ENCODE measurements at regions not wholly inside any gene's neighbourhood (a gene's known extent, or its start where the extent isn't known, plus 50 kb on each side); places are given as distances from the start of the nearest gene placed in this dataset.

DNA sequence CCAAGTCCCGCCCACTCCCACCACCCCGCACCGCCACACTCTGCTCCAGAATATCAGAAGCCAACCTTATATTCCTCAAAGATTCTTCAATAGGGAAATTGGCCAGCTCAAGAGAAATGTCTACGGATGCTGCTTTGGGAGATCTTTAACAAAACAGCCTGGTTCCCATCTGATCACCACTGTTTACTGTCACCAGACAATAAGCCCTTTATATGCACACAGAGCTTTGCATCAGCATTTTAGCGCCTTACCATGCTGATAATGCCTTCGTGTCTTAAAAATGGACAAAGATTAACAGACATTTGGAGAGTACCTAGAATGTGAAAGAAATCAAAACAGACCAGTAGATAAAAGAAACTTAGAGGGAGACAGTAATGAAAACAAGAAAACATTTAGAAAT, 141.7 kb upstream of the SYT6 start:
- TF ChIP-seq, protein P1, sequence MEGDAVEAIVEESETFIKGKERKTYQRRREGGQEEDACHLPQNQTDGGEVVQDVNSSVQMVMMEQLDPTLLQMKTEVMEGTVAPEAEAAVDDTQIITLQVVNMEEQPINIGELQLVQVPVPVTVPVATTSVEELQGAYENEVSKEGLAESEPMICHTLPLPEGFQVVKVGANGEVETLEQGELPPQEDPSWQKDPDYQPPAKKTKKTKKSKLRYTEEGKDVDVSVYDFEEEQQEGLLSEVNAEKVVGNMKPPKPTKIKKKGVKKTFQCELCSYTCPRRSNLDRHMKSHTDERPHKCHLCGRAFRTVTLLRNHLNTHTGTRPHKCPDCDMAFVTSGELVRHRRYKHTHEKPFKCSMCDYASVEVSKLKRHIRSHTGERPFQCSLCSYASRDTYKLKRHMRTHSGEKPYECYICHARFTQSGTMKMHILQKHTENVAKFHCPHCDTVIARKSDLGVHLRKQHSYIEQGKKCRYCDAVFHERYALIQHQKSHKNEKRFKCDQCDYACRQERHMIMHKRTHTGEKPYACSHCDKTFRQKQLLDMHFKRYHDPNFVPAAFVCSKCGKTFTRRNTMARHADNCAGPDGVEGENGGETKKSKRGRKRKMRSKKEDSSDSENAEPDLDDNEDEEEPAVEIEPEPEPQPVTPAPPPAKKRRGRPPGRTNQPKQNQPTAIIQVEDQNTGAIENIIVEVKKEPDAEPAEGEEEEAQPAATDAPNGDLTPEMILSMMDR (IDR thresholded peaks at IDR 0.05) = no peak
- no peak for TF ChIP-seq POLR2A (IDR thresholded peaks at IDR 0.05)
- H3K9me3 ChIP-seq = no peaks in the 10 kb centered on the region
- no peaks in the 10 kb centered on the region for H3K36me3 ChIP-seq
- H3K4me1 ChIP-seq = no peaks in the 10 kb centered on the region
- no peak overlapping the region for H3K4me3 ChIP-seq
- intact Hi-C loops (cut with DNase I) = no loop called here
- H3K27me3 ChIP-seq = peaks cover 0 to 10% (median 0%) of the 10 kb centered on the region in 9 donors
- no peak overlapping the region for H3K27ac ChIP-seq
- no peak for ATAC-seq
- no peak for DNase-seq
- WGBS, 4 donors = 43 to 77% (median 52%) methylated on average over 6 of the region's 6 CpGs

GRCh38 chr1:114292835-114293234, 139.2 kb upstream of the SYT6 start:
- intact Hi-C loops (cut with DNase I) = no loop called here
- H3K4me3 ChIP-seq = no peak overlapping the region
- ATAC-seq (no peak), DNase-seq (no peak)
- H3K4me1 ChIP-seq = no peaks in the 10 kb centered on the region
- no peaks in the 10 kb centered on the region for H3K36me3 ChIP-seq
- WGBS, 4 donors = 90 to 97% (median 94%) methylated on average over 2 of the region's 2 CpGs
- no peak overlapping the region for H3K27ac ChIP-seq
- H3K27me3 ChIP-seq = peaks cover 0 to 10% (median 0%) of the 10 kb centered on the region in 9 donors
- TF ChIP-seq, protein P1 (IDR thresholded peaks at IDR 0.05) = no peak
- no peak for TF ChIP-seq POLR2A (IDR thresholded peaks at IDR 0.05)
- no peaks in the 10 kb centered on the region for H3K9me3 ChIP-seq

DNA sequence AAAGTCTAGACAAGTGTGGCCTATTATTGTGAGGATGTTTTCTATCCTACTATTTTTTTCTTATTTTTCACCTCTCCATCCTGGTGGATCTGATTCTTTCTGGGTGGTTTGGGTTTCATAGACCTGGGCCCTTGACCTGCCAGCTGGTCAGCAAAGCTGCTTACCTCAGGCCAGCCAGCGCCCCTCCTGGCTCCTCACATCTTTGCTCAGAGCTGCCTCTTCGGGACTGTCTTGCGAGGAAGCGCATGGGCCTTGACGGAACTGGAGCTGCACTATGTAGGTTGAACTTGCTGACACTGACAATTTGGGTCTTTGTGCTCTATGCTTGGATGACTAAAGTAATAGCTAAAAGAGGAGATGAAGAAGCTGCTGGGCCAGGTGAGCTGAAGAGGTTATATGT, 138.5 kb upstream of the SYT6 start:
- no peak for DNase-seq
- ATAC-seq = no peak
- Histone ChIP-seq H3K4me3 (no peak overlapping the region), H3K27ac (no peak overlapping the region), H3K27me3 (peaks cover 0 to 10% (median 0%) of the 10 kb centered on the region in 9 donors), H3K36me3 (no peaks in the 10 kb centered on the region), H3K4me1 (no peaks in the 10 kb centered on the region), H3K9me3 (no peaks in the 10 kb centered on the region)
- TF ChIP-seq POLR2A (IDR thresholded peaks at IDR 0.05) = no peak
- TF ChIP-seq, protein P1 (IDR thresholded peaks at IDR 0.05) = no peak
- intact Hi-C loops (cut with DNase I) = no loop called here
- 87 to 93% (median 92%) methylated on average over 5 of the region's 5 CpGs for WGBS, 4 donors

DNA sequence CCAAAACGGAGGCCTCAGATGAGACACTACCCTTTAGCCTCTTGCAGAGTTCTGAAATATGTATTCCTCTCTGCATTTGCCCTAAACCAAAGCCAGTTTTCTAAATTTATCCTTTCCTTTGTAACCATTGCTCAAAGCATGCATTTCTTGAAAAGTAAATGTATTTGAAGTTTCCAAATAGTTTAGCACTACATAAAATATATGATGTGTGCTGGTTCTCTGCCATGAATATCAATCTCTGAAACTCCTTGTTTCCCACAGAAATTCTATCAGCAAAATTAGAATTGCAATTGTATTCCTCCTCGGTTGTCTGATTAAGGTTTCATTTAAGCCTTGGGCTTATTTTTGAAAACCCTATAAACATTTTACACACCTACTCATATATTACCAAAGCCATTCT, 137.1 kb upstream of the SYT6 start:
- Histone ChIP-seq H3K36me3 (no peaks in the 10 kb centered on the region), H3K4me3 (no peak overlapping the region), H3K4me1 (no peaks in the 10 kb centered on the region), H3K27ac (no peak overlapping the region), H3K9me3 (no peaks in the 10 kb centered on the region), H3K27me3 (peaks cover 0 to 10% (median 0%) of the 10 kb centered on the region in 9 donors)
- intact Hi-C loops (cut with DNase I) = no loop called here
- TF ChIP-seq, protein P1 (IDR thresholded peaks at IDR 0.05) = no peak
- no peak for TF ChIP-seq POLR2A (IDR thresholded peaks at IDR 0.05)
- DNase-seq (no peak), ATAC-seq (no peak)
- WGBS, 4 donors = 81 to 90% (median 85%) methylated on average over 2 of the region's 2 CpGs
